SK-N-SH treated with all-trans-retinoic acid at 6 μM for 48 hours (cell line): ENCODE measurements at regions not wholly inside any gene's neighbourhood (a gene's known extent, or its start where the extent isn't known, plus 50 kb on each side); places are given as distances from the start of the nearest gene placed in this dataset.

Experiments
- ATAC-seq: fragments of 200-7000 bp; cut with Tn5 transposase; 3 replicates; pipeline ENCODE4 v1.9.1; 2020; ENCODE audit warnings: mild to moderate bottlenecking, moderate library complexity
- ARNTL ChIP-seq: fragments of 450-650 bp; formaldehyde crosslinking; IDR thresholded peaks from 2 replicates; pipeline ENCODE4 v1.5.0; 2020; ENCODE audit warnings: low read depth, mild to moderate bottlenecking, moderate library complexity, borderline replicate concordance
- BACH2 ChIP-seq: fragments of 250-450 bp; sonication (Bioruptor Pico); IDR thresholded peaks from 2 replicates; pipeline ENCODE4 v1.9.0; 2021; ENCODE audit warnings: mild to moderate bottlenecking, borderline replicate concordance
- CREB5 ChIP-seq: fragments of 250-450 bp; sonication (Bioruptor Pico); IDR thresholded peaks from 2 replicates; pipeline ENCODE4 v1.5.1; 2020; ENCODE audit warnings: low read depth, mild to moderate bottlenecking, moderate library complexity
- CSDC2 ChIP-seq: fragments of 250-450 bp; sonication (Bioruptor Pico); IDR thresholded peaks from 2 replicates; pipeline ENCODE4 v1.5.0; 2020; ENCODE audit warnings: mild to moderate bottlenecking, moderate library complexity
- CSRNP3 ChIP-seq: fragments of 250-450 bp; sonication (Bioruptor Pico); IDR thresholded peaks from 2 replicates; pipeline ENCODE4 v1.5.1; 2021; ENCODE audit warnings: mild to moderate bottlenecking, moderate library complexity
- GLIS3 ChIP-seq: fragments of 250-450 bp; sonication (Bioruptor Pico); IDR thresholded peaks from 2 replicates; pipeline ENCODE4 v1.5.0; 2020; ENCODE audit warnings: mild to moderate bottlenecking, moderate library complexity
- ISL1 ChIP-seq: fragments of 250-450 bp; sonication (Bioruptor Pico); IDR thresholded peaks from 2 replicates; pipeline ENCODE4 v2.1.2; 2022; ENCODE audit warnings: mild to moderate bottlenecking, moderate library complexity
- OSR1 ChIP-seq: fragments of 250-450 bp; sonication (Bioruptor Pico); IDR thresholded peaks from 2 replicates; pipeline ENCODE4 v1.8.0; 2022; ENCODE audit warnings: moderate library complexity, mild to moderate bottlenecking, inconsistent platforms
- PATZ1 ChIP-seq: fragments of 250-450 bp; sonication (Bioruptor Pico); IDR thresholded peaks from 2 replicates; pipeline ENCODE4 v1.8.0; 2020; ENCODE audit warnings: mild to moderate bottlenecking, moderate library complexity, borderline replicate concordance
- PPARA ChIP-seq: fragments of 250-450 bp; sonication (Bioruptor Pico); IDR thresholded peaks from 2 replicates; pipeline ENCODE4 v1.5.0; 2020; ENCODE audit warnings: mild to moderate bottlenecking, borderline replicate concordance
- RARB ChIP-seq: fragments of 250-450 bp; sonication (Bioruptor Pico); IDR thresholded peaks from 2 replicates; pipeline ENCODE4 v1.8.0; 2021; ENCODE audit warnings: mild to moderate bottlenecking, moderate library complexity
- SNAI2 ChIP-seq: fragments of 250-450 bp; sonication (Bioruptor Pico); IDR thresholded peaks from 2 replicates; pipeline ENCODE4 v1.5.0; 2020; ENCODE audit warnings: mild to moderate bottlenecking, moderate library complexity
- TCF4 ChIP-seq: fragments of 250-450 bp; sonication (Bioruptor Pico); IDR thresholded peaks from 2 replicates; pipeline ENCODE4 v1.8.0; 2021; ENCODE audit warnings: mild to moderate bottlenecking, moderate library complexity, borderline replicate concordance
- TOX ChIP-seq: fragments of 250-450 bp; sonication (Bioruptor Pico); IDR thresholded peaks from 2 replicates; pipeline ENCODE4 v1.8.0; 2021; ENCODE audit warnings: mild to moderate bottlenecking, moderate library complexity, borderline replicate concordance
- ZC3H10 ChIP-seq: fragments of 250-450 bp; sonication (Bioruptor Pico); IDR thresholded peaks from 2 replicates; pipeline ENCODE4 v1.5.1; 2021; ENCODE audit warnings: mild to moderate bottlenecking, moderate library complexity
- ZFP3 ChIP-seq: fragments of 250-450 bp; sonication (Bioruptor Pico); IDR thresholded peaks from 2 replicates; pipeline ENCODE4 v1.5.0; 2020; ENCODE audit warnings: mild to moderate bottlenecking, moderate library complexity
- ZFP30 ChIP-seq: fragments of 450-650 bp; formaldehyde crosslinking; IDR thresholded peaks from 2 replicates; pipeline ENCODE4 v1.5.0; 2022; ENCODE audit warnings: mild to moderate bottlenecking, moderate library complexity
- ZNF565 ChIP-seq: fragments of 450-650 bp; formaldehyde crosslinking; conservative IDR thresholded peaks from 2 replicates; pipeline ENCODE4 v1.5.0; 2020; ENCODE audit warnings: low read depth, mild to moderate bottlenecking, moderate library complexity
- ZNF70 ChIP-seq: fragments of 450-650 bp; formaldehyde crosslinking; IDR thresholded peaks from 2 replicates; pipeline ENCODE4 v1.5.0; 2020; ENCODE audit warnings: mild to moderate bottlenecking, moderate library complexity
- TF ChIP-seq, protein P1 (sequence below): fragments of 250-450 bp; sonication (Bioruptor Pico); IDR thresholded peaks from 2 replicates; pipeline ENCODE4 v1.8.0; 2021; ENCODE audit warnings: low read depth, mild to moderate bottlenecking, moderate library complexity, borderline replicate concordance
- TF ChIP-seq, protein P2 (sequence below): fragments of 250-450 bp; sonication (Bioruptor Pico); IDR thresholded peaks from 2 replicates; pipeline ENCODE4 v1.5.0; 2020; ENCODE audit warnings: mild to moderate bottlenecking, moderate library complexity

DNA sequence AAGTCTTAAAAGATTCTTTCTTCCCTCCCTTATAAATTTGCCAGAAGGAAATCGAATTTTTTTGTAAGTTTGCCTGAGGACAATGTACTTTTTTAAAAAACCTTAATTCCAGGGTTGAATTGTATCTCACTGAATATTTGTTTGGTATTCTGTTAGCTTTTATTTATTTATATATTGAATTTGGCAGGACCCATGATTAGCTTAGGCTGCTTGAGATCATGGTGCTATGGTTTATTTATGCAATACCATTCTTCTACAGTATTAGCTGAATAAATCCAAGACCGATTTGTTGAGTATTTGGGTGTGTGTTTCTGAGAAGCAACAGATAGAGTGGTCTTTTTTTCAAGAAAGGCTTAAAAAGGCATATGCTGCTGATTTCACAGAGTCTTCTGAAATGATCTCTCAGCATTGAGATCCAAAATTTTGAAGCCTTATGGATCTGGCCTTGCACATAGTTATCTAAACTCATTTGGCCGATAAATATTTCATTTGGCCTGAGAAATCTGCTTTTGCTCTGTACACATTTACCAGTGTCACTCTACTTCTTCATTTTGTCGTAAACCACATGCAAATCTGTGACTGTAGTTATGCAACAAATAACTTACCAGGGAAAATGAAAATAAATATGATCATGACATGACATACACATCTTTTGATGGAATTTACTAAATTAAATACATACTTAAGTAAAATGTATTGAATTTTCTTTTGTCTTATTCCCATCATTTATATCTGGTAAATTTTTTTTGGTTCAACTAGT lies 265.8 kb upstream of the FLRT2 start:
- ATAC-seq = no peak
- TF ChIP-seq SNAI2 (CRISPR knock-in tag) (no peak), PPARA (CRISPR knock-in tag) (no peak), TOX (CRISPR knock-in tag) (no peak), ZNF70 (CRISPR knock-in tag) (no peak), PATZ1 (no peak), TCF4 (CRISPR knock-in tag) (no peak), CSDC2 (no peak), GLIS3 (no peak), ZC3H10 (CRISPR knock-in tag) (no peak), ARNTL (CRISPR knock-in tag) (no peak), BACH2 (no peak), ZFP3 (no peak), ZNF565 (no peak), ZFP30 (no peak), ISL1 (CRISPR knock-in tag) (no peak), CSRNP3 (CRISPR knock-in tag) (no peak), OSR1 (CRISPR knock-in tag) (no peak), CREB5 (no peak)
- TF ChIP-seq, protein P1, sequence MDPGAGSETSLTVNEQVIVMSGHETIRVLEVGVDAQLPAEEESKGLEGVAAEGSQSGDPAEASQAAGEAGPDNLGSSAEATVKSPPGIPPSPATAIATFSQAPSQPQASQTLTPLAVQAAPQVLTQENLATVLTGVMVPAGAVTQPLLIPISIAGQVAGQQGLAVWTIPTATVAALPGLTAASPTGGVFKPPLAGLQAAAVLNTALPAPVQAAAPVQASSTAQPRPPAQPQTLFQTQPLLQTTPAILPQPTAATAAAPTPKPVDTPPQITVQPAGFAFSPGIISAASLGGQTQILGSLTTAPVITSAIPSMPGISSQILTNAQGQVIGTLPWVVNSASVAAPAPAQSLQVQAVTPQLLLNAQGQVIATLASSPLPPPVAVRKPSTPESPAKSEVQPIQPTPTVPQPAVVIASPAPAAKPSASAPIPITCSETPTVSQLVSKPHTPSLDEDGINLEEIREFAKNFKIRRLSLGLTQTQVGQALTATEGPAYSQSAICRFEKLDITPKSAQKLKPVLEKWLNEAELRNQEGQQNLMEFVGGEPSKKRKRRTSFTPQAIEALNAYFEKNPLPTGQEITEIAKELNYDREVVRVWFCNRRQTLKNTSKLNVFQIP (CRISPR knock-in tag) = no peak
- TF ChIP-seq, protein P2, sequence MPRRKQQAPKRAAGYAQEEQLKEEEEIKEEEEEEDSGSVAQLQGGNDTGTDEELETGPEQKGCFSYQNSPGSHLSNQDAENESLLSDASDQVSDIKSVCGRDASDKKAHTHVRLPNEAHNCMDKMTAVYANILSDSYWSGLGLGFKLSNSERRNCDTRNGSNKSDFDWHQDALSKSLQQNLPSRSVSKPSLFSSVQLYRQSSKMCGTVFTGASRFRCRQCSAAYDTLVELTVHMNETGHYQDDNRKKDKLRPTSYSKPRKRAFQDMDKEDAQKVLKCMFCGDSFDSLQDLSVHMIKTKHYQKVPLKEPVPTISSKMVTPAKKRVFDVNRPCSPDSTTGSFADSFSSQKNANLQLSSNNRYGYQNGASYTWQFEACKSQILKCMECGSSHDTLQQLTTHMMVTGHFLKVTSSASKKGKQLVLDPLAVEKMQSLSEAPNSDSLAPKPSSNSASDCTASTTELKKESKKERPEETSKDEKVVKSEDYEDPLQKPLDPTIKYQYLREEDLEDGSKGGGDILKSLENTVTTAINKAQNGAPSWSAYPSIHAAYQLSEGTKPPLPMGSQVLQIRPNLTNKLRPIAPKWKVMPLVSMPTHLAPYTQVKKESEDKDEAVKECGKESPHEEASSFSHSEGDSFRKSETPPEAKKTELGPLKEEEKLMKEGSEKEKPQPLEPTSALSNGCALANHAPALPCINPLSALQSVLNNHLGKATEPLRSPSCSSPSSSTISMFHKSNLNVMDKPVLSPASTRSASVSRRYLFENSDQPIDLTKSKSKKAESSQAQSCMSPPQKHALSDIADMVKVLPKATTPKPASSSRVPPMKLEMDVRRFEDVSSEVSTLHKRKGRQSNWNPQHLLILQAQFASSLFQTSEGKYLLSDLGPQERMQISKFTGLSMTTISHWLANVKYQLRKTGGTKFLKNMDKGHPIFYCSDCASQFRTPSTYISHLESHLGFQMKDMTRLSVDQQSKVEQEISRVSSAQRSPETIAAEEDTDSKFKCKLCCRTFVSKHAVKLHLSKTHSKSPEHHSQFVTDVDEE (CRISPR knock-in tag) = no peak

DNA sequence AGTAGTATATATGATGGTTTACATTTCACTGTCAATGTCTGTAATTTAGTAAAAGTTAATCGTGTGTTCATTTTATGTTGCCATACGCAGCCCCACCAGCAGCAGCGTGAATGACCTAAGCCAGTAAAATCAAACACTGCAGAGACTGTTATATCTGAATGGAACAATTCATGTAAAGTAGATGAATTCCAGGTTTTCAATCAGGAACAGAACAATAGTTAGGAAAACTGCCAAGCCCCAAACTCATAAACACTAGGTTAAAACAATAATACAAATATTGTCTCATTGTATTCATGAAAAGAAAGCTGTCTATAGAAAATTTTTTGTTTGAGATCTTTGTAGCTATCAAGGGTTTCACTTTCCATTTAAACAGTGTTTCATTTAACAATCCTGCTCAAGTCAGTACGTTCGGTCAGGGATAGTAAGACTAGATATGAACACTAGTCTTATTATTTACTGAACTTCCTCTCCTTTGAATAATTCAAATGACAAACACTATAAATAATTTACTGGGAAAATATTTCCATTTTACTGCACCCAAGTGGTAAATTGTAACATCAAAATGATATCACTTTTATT lies 256.8 kb upstream of the FLRT2 start:
- ATAC-seq = peak; percentile 42; the same call in 1 of the 3 replicates
- TF ChIP-seq GLIS3 (no peak), ZNF565 (no peak), ZFP3 (no peak), PPARA (CRISPR knock-in tag) (no peak), ISL1 (CRISPR knock-in tag) (no peak), CREB5 (no peak), RARB (CRISPR knock-in tag) (no peak), CSRNP3 (CRISPR knock-in tag) (no peak), TCF4 (CRISPR knock-in tag) (no peak), PATZ1 (no peak)
- TF ChIP-seq, protein P2 (CRISPR knock-in tag) = no peak
